ENCODE measurements at regions not wholly inside any gene's neighbourhood (a gene's known extent, or its start where the extent isn't known, plus 50 kb on each side); places are given as distances from the start of the nearest gene placed in this dataset.

GRCh38 chr4:98728871-98729270, 70.5 kb upstream of the TSPAN5 start:
- no peak overlapping the region for H3K9ac ChIP-seq (ENCODE audit: low read length)
- H3K27me3 ChIP-seq (ENCODE audit: control insufficient read depth in 1 of 2, insufficient read depth in 2 of 2, low read length in 2 of 2): no peaks in the 10 kb centered on the region
- no peak overlapping the region for H3K27ac ChIP-seq (ENCODE audit: low read depth, low read length)
- H3K4me3 ChIP-seq (ENCODE audit: low read depth in 1 of 2, low read length in 2 of 2): no peak overlapping the region
- H3K4me1 ChIP-seq (ENCODE audit: insufficient read depth, low read length): no peaks in the 10 kb centered on the region
- H3K9me3 ChIP-seq (ENCODE audit: low read length): no peaks in the 10 kb centered on the region
- H3K36me3 ChIP-seq (ENCODE audit: insufficient read depth, low read length): no peaks in the 10 kb centered on the region

DNA sequence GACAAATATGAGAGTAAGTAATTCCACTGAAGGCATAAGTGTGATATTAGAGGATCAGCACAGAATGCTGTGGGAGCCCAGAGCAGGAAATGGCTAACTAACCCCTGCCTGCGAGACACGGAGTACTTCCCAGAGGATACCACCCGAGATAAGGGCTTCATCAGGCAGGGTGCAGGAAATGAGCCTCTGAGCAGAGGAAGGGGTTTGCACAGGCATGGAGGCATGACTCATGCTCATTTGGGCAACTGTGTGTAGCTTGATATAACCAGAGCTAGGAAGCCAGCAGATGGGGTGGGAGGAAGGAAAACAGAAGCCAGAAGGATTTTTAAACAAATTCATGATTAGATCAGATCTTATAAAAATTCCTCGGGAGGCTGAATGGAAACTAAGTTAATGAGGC, 70.0 kb upstream of the TSPAN5 start:
- Histone ChIP-seq H3K27ac (ENCODE audit: low read depth, low read length) (no peak overlapping the region), H3K4me3 (ENCODE audit: low read depth in 1 of 2, low read length in 2 of 2) (peak overlapping the region in 1 of 2 donors; percentile 23), H3K9ac (ENCODE audit: low read length) (no peak overlapping the region), H3K36me3 (ENCODE audit: insufficient read depth, low read length) (no peaks in the 10 kb centered on the region), H3K27me3 (ENCODE audit: control insufficient read depth in 1 of 2, insufficient read depth in 2 of 2, low read length in 2 of 2) (no peaks in the 10 kb centered on the region), H3K4me1 (ENCODE audit: insufficient read depth, low read length) (no peaks in the 10 kb centered on the region), H3K9me3 (ENCODE audit: low read length) (no peaks in the 10 kb centered on the region)

DNA sequence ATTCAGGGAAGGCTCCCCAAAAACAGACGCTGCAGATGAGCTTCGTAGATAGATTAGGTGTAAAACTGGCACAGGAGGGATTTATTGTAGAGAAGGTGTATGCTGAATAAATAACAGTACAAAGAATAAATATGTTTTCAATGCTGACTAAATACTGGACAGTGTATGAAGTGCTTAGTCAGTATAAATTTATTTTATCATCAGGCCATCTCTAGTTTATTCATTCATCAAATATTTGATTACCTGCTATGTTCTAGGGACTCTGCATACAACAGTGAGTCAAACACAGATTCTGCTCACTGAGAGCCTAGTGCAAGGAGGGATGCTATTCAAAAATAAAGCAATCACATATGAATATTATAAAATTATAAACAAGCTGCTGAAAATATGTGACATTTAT, 63.6 kb upstream of the TSPAN5 start:
- H3K27ac ChIP-seq (ENCODE audit: low read depth, low read length): no peak overlapping the region
- H3K4me3 ChIP-seq (ENCODE audit: low read depth in 1 of 2, low read length in 2 of 2): no peak overlapping the region
- H3K27me3 ChIP-seq (ENCODE audit: control insufficient read depth in 1 of 2, insufficient read depth in 2 of 2, low read length in 2 of 2): no peaks in the 10 kb centered on the region
- H3K36me3 ChIP-seq (ENCODE audit: insufficient read depth, low read length): no peaks in the 10 kb centered on the region
- H3K4me1 ChIP-seq (ENCODE audit: insufficient read depth, low read length): no peaks in the 10 kb centered on the region
- no peak overlapping the region for H3K9ac ChIP-seq (ENCODE audit: low read length)
- H3K9me3 ChIP-seq (ENCODE audit: low read length): no peaks in the 10 kb centered on the region

- no peaks in the 10 kb centered on the region for H3K4me1 ChIP-seq (ENCODE audit: insufficient read depth, low read length)
- H3K27me3 ChIP-seq (ENCODE audit: control insufficient read depth in 1 of 2, insufficient read depth in 2 of 2, low read length in 2 of 2): no peaks in the 10 kb centered on the region
- H3K27ac ChIP-seq (ENCODE audit: low read depth, low read length): no peak overlapping the region
- H3K36me3 ChIP-seq (ENCODE audit: insufficient read depth, low read length): no peaks in the 10 kb centered on the region
- H3K9me3 ChIP-seq (ENCODE audit: low read length): no peaks in the 10 kb centered on the region
- no peak overlapping the region for H3K9ac ChIP-seq (ENCODE audit: low read length)
- no peak overlapping the region for H3K4me3 ChIP-seq (ENCODE audit: low read depth in 1 of 2, low read length in 2 of 2)
Measured at GRCh38 chr4:98720871-98721480, 62.6 kb upstream of the TSPAN5 start.

DNA sequence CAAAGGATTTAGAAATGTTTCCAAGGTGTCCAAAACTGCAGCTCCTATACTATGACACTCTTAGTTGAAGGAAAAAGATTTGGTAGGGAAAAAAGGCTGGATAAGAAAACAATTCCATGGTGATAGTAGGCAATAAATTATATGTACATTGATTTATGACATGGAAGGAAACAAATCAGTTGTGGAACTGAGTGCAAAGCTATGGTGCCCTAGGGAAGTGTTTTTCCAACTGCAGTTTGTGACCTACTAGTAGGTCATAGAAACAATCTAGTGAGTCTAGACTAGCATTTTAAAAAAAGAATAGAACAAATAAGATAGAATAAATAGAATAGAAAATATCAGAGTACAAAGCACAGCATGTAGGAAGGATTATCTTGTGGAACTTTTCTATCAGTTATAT, 58.4 kb upstream of the TSPAN5 start:
- Histone ChIP-seq H3K27me3 (ENCODE audit: control insufficient read depth in 1 of 2, insufficient read depth in 2 of 2, low read length in 2 of 2) (no peaks in the 10 kb centered on the region), H3K9ac (ENCODE audit: low read length) (no peak overlapping the region), H3K36me3 (ENCODE audit: insufficient read depth, low read length) (no peaks in the 10 kb centered on the region), H3K27ac (ENCODE audit: low read depth, low read length) (no peak overlapping the region), H3K4me1 (ENCODE audit: insufficient read depth, low read length) (no peaks in the 10 kb centered on the region), H3K9me3 (ENCODE audit: low read length) (no peaks in the 10 kb centered on the region), H3K4me3 (ENCODE audit: low read depth in 1 of 2, low read length in 2 of 2) (no peak overlapping the region)

DNA sequence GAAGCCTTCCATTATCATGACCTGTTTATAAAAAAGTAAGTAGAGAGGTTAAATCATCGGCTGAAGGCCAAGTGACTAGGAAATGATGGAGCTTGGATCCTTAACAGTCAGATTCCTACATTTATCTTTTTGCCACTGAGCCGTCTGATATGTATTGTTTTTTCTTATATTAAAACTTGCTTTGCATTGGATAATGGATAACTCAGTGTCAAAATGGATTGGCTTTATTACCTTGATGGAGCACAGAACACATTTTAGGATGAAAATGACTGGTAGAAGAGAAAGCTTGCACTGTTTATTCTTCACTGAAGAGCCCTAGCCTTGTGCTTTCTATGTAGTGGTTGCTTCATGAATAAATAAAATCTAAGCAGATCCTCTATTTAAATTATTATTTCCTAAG, 54.2 kb upstream of the TSPAN5 start:
- Histone ChIP-seq H3K36me3 (ENCODE audit: insufficient read depth, low read length) (no peaks in the 10 kb centered on the region), H3K27ac (ENCODE audit: low read depth, low read length) (no peak overlapping the region), H3K4me1 (ENCODE audit: insufficient read depth, low read length) (no peaks in the 10 kb centered on the region), H3K4me3 (ENCODE audit: low read depth in 1 of 2, low read length in 2 of 2) (no peak overlapping the region), H3K27me3 (ENCODE audit: control insufficient read depth in 1 of 2, insufficient read depth in 2 of 2, low read length in 2 of 2) (no peaks in the 10 kb centered on the region), H3K9ac (ENCODE audit: low read length) (no peak overlapping the region), H3K9me3 (ENCODE audit: low read length) (no peaks in the 10 kb centered on the region)

GRCh38 chr4:98711526-98711925, 53.1 kb upstream of the TSPAN5 start:
- H3K4me1 ChIP-seq (ENCODE audit: insufficient read depth, low read length): no peaks in the 10 kb centered on the region
- no peak overlapping the region for H3K27ac ChIP-seq (ENCODE audit: low read depth, low read length)
- no peak overlapping the region for H3K4me3 ChIP-seq (ENCODE audit: low read depth in 1 of 2, low read length in 2 of 2)
- H3K36me3 ChIP-seq (ENCODE audit: insufficient read depth, low read length): no peaks in the 10 kb centered on the region
- no peak overlapping the region for H3K9ac ChIP-seq (ENCODE audit: low read length)
- H3K9me3 ChIP-seq (ENCODE audit: low read length): no peaks in the 10 kb centered on the region
- H3K27me3 ChIP-seq (ENCODE audit: control insufficient read depth in 1 of 2, insufficient read depth in 2 of 2, low read length in 2 of 2): no peaks in the 10 kb centered on the region

DNA sequence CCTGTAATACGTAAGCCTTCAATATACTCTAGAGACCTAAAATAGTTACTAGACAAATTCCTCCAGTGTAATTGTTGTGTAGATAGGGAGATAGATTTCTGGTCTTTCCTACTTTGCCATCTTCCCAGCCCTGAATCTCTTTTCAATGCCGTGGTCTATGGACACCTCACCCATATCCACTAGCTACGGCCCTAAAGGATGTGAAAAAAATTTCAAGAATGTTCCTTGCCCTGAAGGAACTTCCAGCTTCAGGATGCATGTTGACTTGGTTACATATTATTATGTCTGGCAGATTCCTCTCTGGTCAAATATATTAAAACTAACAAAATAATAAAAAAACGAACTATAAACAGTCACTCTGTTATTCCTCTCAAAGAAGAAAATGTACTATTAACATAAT, 52.4 kb upstream of the TSPAN5 start:
- Histone ChIP-seq H3K27me3 (ENCODE audit: control insufficient read depth in 1 of 2, insufficient read depth in 2 of 2, low read length in 2 of 2) (no peaks in the 10 kb centered on the region), H3K36me3 (ENCODE audit: insufficient read depth, low read length) (no peaks in the 10 kb centered on the region)

More for the DNA sequence above, 52.4 kb upstream of the TSPAN5 start:
- H3K9ac ChIP-seq (ENCODE audit: low read length): no peak overlapping the region
- H3K27ac ChIP-seq (ENCODE audit: low read depth, low read length): no peak overlapping the region
- no peaks in the 10 kb centered on the region for H3K9me3 ChIP-seq (ENCODE audit: low read length)
- no peak overlapping the region for H3K4me3 ChIP-seq (ENCODE audit: low read depth in 1 of 2, low read length in 2 of 2)
- H3K4me1 ChIP-seq (ENCODE audit: insufficient read depth, low read length): no peaks in the 10 kb centered on the region

All from muscle layer of colon (tissue), 2 donors.